ENCODE measurements at regions not wholly inside any gene's neighbourhood (a gene's known extent, or its start where the extent isn't known, plus 50 kb on each side); places are given as distances from the start of the nearest gene placed in this dataset.

DNA sequence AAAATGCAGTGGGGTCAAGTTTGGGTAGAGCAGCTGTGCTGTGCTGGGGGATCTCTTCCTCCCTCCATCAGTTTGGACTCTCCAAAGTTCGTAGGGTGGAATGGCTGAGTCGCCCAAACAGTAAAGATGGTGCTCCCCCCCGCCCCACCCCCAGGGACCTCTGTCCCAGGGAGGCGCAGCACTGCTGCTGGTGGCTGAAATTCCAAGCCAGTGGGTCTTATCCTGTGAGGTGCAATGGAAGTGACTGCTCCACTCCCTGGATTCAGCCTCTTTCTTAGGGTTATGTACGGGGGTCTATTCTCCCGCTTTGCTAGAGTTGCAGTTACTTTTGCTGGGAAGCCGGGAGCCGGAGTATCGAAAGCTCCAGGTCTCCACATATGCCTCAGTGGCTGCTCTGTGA is 97.5 kb upstream of the CTAGE1 start:
- no peak for TF ChIP-seq CTCF (IDR thresholded peaks at IDR 0.05; ENCODE audit: insufficient read depth, low read depth, low read length)
- no peaks in the 10 kb centered on the region for H3K36me3 ChIP-seq (ENCODE audit: control insufficient read depth, insufficient read depth, low read length)
- peaks cover 4% of the 10 kb centered on the region for H3K27me3 ChIP-seq (ENCODE audit: control insufficient read depth, insufficient read depth, low read length)
- POLR2A ChIA-PET: no interaction called here
- CTCF ChIA-PET: interaction anchor here (1.8 kb wide), 1 partner anchor 9 kb away, joined by 5 read pairs; no protein-coding TSS in a partner anchor
- H3K4me3 ChIP-seq (ENCODE audit: low read depth, low read length): no peak overlapping the region
- no peak for DNase-seq (ENCODE audit: low read depth)

DNA sequence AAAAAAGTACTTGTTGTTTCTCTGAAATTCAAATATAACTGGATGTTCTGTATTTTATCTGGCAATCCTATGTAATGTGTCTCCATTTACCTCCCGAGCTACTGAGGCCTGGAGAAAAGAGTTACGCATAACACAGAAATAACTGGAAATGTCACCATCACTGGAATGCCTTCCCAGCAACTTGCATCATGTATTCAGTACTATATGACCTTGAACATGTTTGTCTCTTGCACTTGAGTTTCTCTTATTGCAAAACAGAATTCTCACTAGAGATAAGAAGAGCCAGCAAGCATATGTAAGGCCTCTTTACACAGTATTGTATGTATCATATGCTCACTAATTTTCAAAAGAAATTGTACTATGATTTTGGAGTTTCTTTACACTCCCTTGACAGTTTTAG is 99.6 kb upstream of the CTAGE1 start:
- CTCF ChIA-PET: no interaction called here
- TF ChIP-seq CTCF (IDR thresholded peaks at IDR 0.05; ENCODE audit: insufficient read depth, low read depth, low read length): no peak
- Histone ChIP-seq H3K4me3 (ENCODE audit: low read depth, low read length) (no peak overlapping the region), H3K36me3 (ENCODE audit: control insufficient read depth, insufficient read depth, low read length) (no peaks in the 10 kb centered on the region), H3K27me3 (ENCODE audit: control insufficient read depth, insufficient read depth, low read length) (peaks cover 4% of the 10 kb centered on the region)
- POLR2A ChIA-PET: no interaction called here
- no peak for DNase-seq (ENCODE audit: low read depth)

DNA sequence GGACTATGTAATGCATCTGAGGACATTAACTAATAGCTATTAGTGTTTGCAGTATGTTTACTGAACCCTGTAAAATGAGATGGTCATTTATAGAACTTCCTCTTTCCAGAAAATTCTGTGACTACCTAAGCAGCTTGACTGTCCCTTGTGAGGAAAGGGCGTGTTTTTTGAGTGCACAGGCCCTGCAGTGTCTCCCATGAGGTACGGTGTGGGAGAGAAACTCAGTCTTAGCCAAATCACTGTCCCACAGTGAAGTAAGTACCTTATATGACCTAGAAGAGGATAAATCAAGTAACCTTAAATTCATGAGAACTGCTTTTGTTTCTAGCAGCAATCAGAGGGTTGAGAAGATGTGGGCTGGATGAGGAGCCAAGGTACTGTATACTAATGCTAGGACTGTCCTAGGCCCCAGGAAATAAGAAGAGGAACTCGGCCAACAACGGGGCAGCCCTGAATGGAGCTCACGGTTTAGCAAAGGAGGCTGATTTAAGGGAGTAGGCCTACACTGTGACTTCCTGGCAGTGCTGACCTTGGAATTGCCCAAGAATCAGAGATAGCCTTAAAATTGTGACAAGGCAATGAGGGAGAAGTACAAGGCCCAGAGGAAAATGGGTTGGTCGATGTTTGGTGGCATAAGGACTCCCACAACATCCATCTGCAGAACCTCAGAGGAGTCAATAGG is 103.5 kb upstream of the CTAGE1 start:
- Histone ChIP-seq H3K36me3 (ENCODE audit: control insufficient read depth, insufficient read depth, low read length) (no peaks in the 10 kb centered on the region), H3K4me3 (ENCODE audit: low read depth, low read length) (no peak overlapping the region), H3K27me3 (ENCODE audit: control insufficient read depth, insufficient read depth, low read length) (peaks cover 2% of the 10 kb centered on the region)
- DNase-seq (ENCODE audit: low read depth): no peak
- ChIA-PET POLR2A (no interaction called here), CTCF (interaction anchor here (0.7 kb wide), 1 partner anchor 17 kb away, joined by 3 read pairs; no protein-coding TSS in a partner anchor)
- no peak for TF ChIP-seq CTCF (IDR thresholded peaks at IDR 0.05; ENCODE audit: insufficient read depth, low read depth, low read length)

GRCh38 chr18:22523481-22523880 is 105.8 kb upstream of the CTAGE1 start:
- H3K27me3 ChIP-seq (ENCODE audit: control insufficient read depth, insufficient read depth, low read length): no peaks in the 10 kb centered on the region; the same call in 1 of the 2 replicates
- DNase-seq (ENCODE audit: low read depth): no peak
- no peak overlapping the region for H3K4me3 ChIP-seq (ENCODE audit: low read depth, low read length)
- no peak for TF ChIP-seq CTCF (IDR thresholded peaks at IDR 0.05; ENCODE audit: insufficient read depth, low read depth, low read length)
- CTCF ChIA-PET: interaction anchor here (1.2 kb wide), 1 partner anchor 8 kb away, joined by 5 read pairs; no protein-coding TSS in a partner anchor
- POLR2A ChIA-PET: no interaction called here
- H3K36me3 ChIP-seq (ENCODE audit: control insufficient read depth, insufficient read depth, low read length): no peaks in the 10 kb centered on the region

DNA sequence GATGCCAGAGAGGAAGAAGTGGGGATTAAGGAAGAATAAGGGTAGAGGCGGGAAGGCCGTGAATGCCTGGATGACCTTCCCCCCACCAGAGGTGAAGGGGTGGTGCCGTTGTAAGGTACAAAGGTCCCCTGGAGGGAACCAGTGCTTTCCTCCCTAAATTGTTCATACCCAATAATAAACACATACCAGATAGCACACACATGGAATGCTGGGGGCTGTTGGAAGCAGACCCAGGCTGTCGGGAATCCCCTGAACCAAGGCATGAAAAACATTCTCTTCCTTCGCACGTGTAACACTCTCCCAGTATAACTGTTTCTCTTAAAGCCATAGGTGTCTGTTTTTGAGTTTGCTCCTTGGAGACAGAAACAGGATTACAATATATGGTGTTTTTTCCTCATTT is 107.1 kb upstream of the CTAGE1 start:
- no peak overlapping the region for H3K4me3 ChIP-seq (ENCODE audit: low read depth, low read length)
- DNase-seq (ENCODE audit: low read depth): no peak
- TF ChIP-seq CTCF (IDR thresholded peaks at IDR 0.05; ENCODE audit: insufficient read depth, low read depth, low read length): no peak
- no peaks in the 10 kb centered on the region; the same call in 1 of the 2 replicates for H3K27me3 ChIP-seq (ENCODE audit: control insufficient read depth, insufficient read depth, low read length)
- H3K36me3 ChIP-seq (ENCODE audit: control insufficient read depth, insufficient read depth, low read length): no peaks in the 10 kb centered on the region
- ChIA-PET POLR2A (no interaction called here), CTCF (interaction anchor here (0.8 to 1.2 kb wide), 2 partner anchors 9 to 38 kb away, joined by 3 to 5 read pairs; no protein-coding TSS in a partner anchor)
